T-helper 2 cell treated with Interferon-gamma antibody and Interleukin-4, amounts not matched to agents 5 μg/mL and 100 μg/mL, for 36 hours (primary cell): ENCODE measurements at regions not wholly inside any gene's neighbourhood (a gene's known extent, or its start where the extent isn't known, plus 50 kb on each side); places are given as distances from the start of the nearest gene placed in this dataset.

Experiments
- DNase-seq: peaks from one replicate; pipeline ENCODE4 v3.0.0; 2021; ENCODE audit warnings: low spot score
- H3K27ac Mint-ChIP-seq: one replicate; pipeline ENCODE4 v1.8.0; 2021; ENCODE audit warnings: mild to moderate bottlenecking, mixed read lengths
- H3K27me3 Mint-ChIP-seq: one replicate; pipeline ENCODE4 v1.8.0; 2021; ENCODE audit warnings: low read depth, mixed read lengths
- H3K36me3 Mint-ChIP-seq: one replicate; pipeline ENCODE4 v1.8.0; 2021; ENCODE audit warnings: low read depth, mixed read lengths
- H3K4me1 Mint-ChIP-seq: one replicate; pipeline ENCODE4 v1.8.0; 2021; ENCODE audit warnings: low read depth, mixed read lengths
- H3K4me3 Mint-ChIP-seq: one replicate; pipeline ENCODE4 v1.8.0; 2022; ENCODE audit warnings: mild to moderate bottlenecking, moderate library complexity, mixed read lengths
- H3K9me3 Mint-ChIP-seq: one replicate; pipeline ENCODE4 v1.8.0; 2021; ENCODE audit warnings: mixed read lengths

DNA sequence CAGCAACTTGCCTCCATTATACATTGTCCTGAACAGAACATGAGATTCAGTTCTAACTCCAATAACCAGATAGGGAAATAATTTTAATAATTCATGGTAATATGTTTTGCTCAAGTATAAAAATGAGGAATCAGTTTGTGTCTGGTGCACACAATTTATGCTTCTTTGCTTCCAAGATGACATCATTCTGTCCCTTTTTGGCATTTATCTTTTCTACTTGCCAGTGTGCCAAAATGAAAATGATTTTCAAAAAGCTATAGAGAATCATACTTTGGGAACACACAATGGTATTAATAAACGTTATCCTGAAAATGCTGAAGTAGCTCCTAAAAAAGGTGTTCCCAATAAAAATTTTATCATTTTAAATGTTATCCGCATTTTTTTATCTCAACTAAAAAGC lies 519.0 kb downstream of the CAAP1 start:
- peaks cover 18% of the 10 kb centered on the region for H3K9me3 Mint-ChIP-seq

DNA sequence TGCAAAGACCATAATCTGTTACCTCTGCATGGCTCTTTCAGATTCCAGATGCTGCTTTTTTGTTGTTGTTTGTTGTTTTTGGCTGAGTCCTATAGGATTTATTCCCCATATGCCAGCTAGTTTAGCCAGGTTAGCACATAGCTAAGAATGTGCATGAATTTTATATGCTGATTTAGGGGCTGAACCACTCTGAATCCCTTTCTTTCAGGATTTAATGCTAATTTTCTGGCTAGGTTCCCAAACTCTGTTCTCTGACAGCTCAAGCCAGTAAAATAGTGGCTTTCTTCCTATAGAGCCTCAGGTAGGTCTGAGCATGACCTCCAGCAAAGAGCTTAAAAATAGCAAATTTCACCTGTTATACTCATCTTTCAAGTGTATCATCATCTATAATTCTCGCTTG lies 521.4 kb downstream of the CAAP1 start:
- no peaks in the 10 kb centered on the region for H3K36me3 Mint-ChIP-seq
- H3K27me3 Mint-ChIP-seq, result no peaks in the 10 kb centered on the region
- peaks cover 16% of the 10 kb centered on the region for H3K9me3 Mint-ChIP-seq
- no peaks in the 10 kb centered on the region for H3K4me1 Mint-ChIP-seq
- no peak overlapping the region for H3K27ac Mint-ChIP-seq
- H3K4me3 Mint-ChIP-seq, result no peak overlapping the region
- DNase-seq, result no peak

More for the DNA sequence above, 519.0 kb downstream of the CAAP1 start:
- no peaks in the 10 kb centered on the region for H3K27me3 Mint-ChIP-seq
- no peak overlapping the region for H3K27ac Mint-ChIP-seq
- H3K4me1 Mint-ChIP-seq, result no peaks in the 10 kb centered on the region
- no peak for DNase-seq
- H3K4me3 Mint-ChIP-seq, result no peak overlapping the region
- H3K36me3 Mint-ChIP-seq, result no peaks in the 10 kb centered on the region

DNA sequence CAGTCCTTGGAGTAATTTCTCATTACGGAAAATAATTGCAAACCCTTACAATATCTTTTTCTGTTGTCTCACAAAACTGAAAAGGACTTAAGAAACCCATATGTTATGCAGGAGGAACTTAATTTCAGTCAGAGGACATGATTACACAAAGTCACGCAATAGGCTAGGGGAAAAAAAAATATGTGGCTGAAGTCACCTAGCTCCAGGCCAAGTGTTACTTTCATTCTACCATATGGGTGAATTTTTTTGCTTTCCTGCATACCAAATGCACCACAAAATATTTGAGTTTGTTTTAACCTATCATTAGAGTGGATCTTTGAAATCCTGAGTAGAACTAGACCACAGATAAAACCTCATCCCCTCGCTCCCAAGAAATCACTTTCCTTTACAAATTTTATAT lies 523.5 kb downstream of the CAAP1 start:
- peaks cover 12% of the 10 kb centered on the region for H3K9me3 Mint-ChIP-seq
- no peaks in the 10 kb centered on the region for H3K36me3 Mint-ChIP-seq
- no peaks in the 10 kb centered on the region for H3K27me3 Mint-ChIP-seq
- H3K4me1 Mint-ChIP-seq, result no peaks in the 10 kb centered on the region
- H3K4me3 Mint-ChIP-seq, result no peak overlapping the region
- DNase-seq, result no peak
- H3K27ac Mint-ChIP-seq, result no peak overlapping the region

DNA sequence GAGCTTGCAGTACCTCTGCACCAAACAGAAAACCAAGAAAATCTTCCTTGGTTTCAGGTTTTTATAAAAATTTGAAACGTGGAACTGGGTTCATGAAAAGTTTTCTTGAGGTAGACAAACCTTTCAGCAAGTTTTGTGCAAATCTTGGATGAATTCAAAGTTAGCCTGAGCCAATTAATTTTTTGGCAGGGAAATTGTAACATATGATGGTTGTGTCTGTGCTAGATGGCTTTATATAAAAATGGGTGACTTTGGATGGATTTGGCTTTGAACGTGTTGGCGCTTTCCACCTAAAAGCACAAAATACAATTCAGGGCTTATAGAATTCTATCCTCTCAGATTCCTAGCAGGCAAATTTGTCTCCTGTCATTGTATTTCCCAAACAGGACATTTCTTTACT lies 524.4 kb downstream of the CAAP1 start:
- Mint-ChIP-seq H3K4me3 (no peak overlapping the region), H3K27ac (no peak overlapping the region), H3K9me3 (peaks cover 15% of the 10 kb centered on the region), H3K4me1 (no peaks in the 10 kb centered on the region), H3K27me3 (no peaks in the 10 kb centered on the region), H3K36me3 (no peaks in the 10 kb centered on the region)
- DNase-seq, result no peak

DNA sequence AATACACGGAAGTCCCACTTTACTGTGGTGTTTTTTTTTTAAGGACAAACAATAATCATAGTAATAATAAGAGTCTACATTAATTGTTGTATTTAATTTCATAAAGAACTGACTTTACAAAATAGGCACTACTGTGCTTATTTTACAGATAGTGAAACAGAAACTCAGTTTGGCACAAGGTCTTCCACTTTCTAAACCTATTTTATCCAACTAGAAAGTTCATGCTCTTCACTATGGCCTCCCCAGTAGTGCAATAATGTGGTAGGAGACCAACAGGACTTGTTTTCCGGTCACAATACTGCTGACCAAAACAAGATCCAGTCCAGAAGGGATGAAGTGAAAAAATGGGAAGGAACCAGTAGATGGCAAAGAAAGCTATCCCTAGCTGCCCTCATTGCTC lies 531.6 kb downstream of the CAAP1 start:
- Mint-ChIP-seq H3K27ac (no peak overlapping the region), H3K4me3 (no peak overlapping the region), H3K36me3 (no peaks in the 10 kb centered on the region), H3K27me3 (no peaks in the 10 kb centered on the region), H3K4me1 (no peaks in the 10 kb centered on the region), H3K9me3 (peaks cover 26% of the 10 kb centered on the region)
- DNase-seq, result no peak

DNA sequence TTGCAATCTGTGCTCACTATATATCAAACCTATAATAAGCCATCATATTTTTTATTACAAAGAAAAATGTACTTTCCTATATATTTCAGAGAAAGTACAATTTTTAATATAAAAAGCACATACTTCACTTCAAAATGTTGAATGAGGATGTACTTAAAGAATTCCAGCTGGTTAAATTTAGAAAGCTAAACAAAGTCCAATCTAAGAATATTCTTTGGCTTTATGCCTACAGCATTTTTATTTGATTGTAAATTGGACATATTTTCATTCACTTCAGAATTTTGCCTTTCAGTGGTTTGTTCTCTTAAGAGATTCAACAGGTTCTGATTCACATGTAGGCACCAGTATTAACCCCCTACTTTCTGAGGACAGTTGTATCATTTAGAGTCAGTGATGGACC lies 533.8 kb downstream of the CAAP1 start:
- no peak for DNase-seq
- no peak overlapping the region for H3K4me3 Mint-ChIP-seq
- H3K4me1 Mint-ChIP-seq, result no peaks in the 10 kb centered on the region
- no peaks in the 10 kb centered on the region for H3K27me3 Mint-ChIP-seq
- H3K27ac Mint-ChIP-seq, result no peak overlapping the region
- H3K9me3 Mint-ChIP-seq, result peaks cover 22% of the 10 kb centered on the region
- no peaks in the 10 kb centered on the region for H3K36me3 Mint-ChIP-seq

DNA sequence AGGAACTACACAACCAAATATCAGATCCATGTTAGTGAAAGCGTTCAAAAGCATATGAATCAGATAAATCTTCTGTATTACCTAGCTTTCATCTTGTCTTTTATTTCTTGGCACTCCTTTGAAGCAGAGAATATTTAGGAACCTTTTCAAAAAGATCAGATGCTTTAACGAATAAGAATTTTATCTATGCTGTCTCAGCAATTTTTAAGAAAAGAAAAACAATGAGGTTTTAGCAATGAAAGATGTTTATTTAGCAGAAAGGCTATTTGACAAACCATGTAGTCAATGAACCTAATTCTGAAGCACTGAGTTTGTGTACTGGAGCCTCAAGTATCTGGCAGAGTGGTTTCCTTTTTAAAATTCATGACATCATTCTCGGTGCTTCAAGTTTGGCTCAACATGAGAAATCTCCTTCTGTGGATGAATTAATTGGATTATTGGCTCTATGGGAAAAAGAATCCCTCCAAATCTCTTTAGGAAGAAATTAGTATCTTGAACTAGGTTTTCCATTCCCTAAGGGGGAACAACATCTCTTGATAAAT lies 534.7 kb downstream of the CAAP1 start:
- no peaks in the 10 kb centered on the region for H3K27me3 Mint-ChIP-seq
- H3K4me1 Mint-ChIP-seq, result no peaks in the 10 kb centered on the region
- H3K27ac Mint-ChIP-seq, result no peak overlapping the region
- no peak overlapping the region for H3K4me3 Mint-ChIP-seq
- H3K36me3 Mint-ChIP-seq, result no peaks in the 10 kb centered on the region
- peaks cover 16% of the 10 kb centered on the region for H3K9me3 Mint-ChIP-seq
- no peak for DNase-seq

DNA sequence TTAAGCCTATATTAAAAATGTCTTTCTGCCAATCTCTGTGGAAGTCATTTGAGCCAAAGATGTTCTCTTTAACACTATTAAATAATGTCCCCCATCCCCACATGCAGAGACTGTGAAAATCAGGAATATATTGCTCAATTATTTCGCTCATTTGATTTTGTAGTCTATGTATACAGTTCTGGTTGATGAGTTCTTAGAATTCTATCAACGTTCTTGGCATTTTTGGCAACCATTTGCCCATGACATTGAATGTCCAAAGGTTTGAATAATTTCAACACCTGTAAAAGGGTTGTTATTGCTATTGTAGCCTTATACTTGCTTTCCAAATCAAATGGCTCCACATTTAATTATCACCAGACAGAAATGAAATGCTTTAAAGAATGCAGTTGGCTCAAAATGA lies 536.1 kb downstream of the CAAP1 start:
- Mint-ChIP-seq H3K27me3 (no peaks in the 10 kb centered on the region), H3K27ac (no peak overlapping the region), H3K36me3 (no peaks in the 10 kb centered on the region), H3K4me3 (no peak overlapping the region), H3K9me3 (peaks cover 13% of the 10 kb centered on the region), H3K4me1 (no peaks in the 10 kb centered on the region)
- DNase-seq, result no peak

DNA sequence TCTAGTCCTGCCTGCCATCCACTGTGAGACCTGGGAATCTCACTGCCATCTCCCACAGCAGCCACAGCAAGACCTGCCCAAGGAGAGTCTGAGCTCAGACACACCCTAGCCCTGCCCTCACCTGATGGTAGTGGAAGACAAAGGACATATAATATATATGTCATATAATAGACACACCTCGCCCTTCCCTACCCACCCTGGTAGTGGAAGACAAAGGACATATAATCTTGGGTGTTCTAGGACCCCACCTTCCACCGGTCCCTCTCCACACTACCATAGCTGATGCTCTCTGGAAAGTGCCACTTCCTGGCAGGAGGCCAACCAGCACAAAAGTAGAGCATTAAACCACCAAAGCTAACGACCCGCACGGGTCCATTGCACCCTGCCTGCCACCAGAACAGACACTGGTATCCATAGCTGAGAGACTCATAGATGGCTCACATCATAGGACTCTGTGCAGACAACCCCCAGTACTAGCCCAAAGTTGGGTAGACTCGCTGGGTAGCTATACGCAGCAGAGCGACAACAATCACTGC lies 545.6 kb downstream of the CAAP1 start:
- H3K4me1 Mint-ChIP-seq, result no peaks in the 10 kb centered on the region
- no peaks in the 10 kb centered on the region for H3K27me3 Mint-ChIP-seq
- no peak overlapping the region for H3K27ac Mint-ChIP-seq
- H3K4me3 Mint-ChIP-seq, result no peak overlapping the region
- peaks cover 37% of the 10 kb centered on the region for H3K9me3 Mint-ChIP-seq
- no peaks in the 10 kb centered on the region for H3K36me3 Mint-ChIP-seq
- DNase-seq, result no peak

DNA sequence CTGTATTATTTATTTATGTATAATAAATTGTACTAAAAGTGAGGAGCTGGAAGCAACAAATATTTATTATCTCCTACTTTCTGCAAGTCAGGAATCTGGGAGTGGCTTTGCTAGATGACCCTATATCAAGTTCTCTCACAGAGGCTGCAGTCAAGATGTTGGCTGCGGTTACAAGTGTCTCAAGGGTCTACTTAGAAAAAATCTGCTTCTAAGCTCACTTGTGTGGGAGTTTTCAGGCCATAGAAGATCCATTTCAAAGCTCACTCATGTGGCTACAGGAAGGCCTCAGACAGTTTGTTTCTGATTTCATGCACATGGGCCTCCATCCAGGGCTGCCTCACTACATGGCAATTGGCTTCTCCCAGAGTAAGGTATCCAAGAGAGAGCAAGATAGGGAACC lies 551.1 kb downstream of the CAAP1 start:
- Mint-ChIP-seq H3K36me3 (no peaks in the 10 kb centered on the region), H3K4me1 (no peaks in the 10 kb centered on the region), H3K27ac (no peak overlapping the region), H3K27me3 (no peaks in the 10 kb centered on the region), H3K9me3 (peaks cover 39% of the 10 kb centered on the region), H3K4me3 (no peak overlapping the region)
- DNase-seq, result no peak

DNA sequence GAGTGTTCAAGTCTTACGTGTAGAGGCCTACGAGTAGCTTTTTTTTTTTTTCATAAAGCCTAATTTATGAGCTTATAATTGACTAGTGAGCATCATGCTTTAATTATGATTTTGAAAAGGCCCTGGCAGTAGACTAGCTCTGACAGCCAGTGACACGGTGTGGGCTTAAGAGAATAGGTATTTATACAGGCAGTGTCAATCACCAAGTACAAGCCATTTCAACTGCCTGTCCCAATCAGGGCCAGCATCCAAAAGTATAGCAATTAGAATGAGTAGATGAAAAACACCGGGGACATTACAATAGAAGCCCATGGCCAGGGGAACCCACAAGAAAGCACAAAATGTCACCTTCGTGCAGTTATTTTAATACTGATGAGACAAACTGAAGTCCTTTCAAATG lies 552.8 kb downstream of the CAAP1 start:
- DNase-seq, result no peak
- no peaks in the 10 kb centered on the region for H3K27me3 Mint-ChIP-seq
- peaks cover 27% of the 10 kb centered on the region for H3K9me3 Mint-ChIP-seq
- no peak overlapping the region for H3K27ac Mint-ChIP-seq
- H3K4me3 Mint-ChIP-seq, result no peak overlapping the region
- no peaks in the 10 kb centered on the region for H3K36me3 Mint-ChIP-seq
- no peaks in the 10 kb centered on the region for H3K4me1 Mint-ChIP-seq

DNA sequence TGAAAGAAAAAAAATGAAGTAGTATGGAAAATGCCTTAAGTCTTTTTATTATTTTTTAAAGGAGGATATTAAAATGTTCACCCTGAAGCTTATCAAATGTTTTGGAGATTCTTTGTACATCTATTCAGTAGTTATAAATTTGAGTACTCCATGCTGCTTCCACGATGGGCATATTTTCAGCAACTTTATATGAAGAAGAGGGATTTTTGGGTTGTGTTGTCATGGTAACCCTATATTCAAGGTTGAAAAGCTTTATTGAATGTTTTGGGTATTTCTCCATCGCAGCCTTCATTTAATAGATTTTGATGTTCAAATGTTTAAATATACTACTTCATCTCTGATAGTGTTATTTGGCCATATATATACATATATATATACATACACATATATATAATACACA lies 557.5 kb downstream of the CAAP1 start:
- no peak for DNase-seq
- Mint-ChIP-seq H3K36me3 (no peaks in the 10 kb centered on the region), H3K4me3 (no peak overlapping the region), H3K27ac (no peak overlapping the region), H3K27me3 (no peaks in the 10 kb centered on the region), H3K4me1 (no peaks in the 10 kb centered on the region), H3K9me3 (peaks cover 9% of the 10 kb centered on the region)

DNA sequence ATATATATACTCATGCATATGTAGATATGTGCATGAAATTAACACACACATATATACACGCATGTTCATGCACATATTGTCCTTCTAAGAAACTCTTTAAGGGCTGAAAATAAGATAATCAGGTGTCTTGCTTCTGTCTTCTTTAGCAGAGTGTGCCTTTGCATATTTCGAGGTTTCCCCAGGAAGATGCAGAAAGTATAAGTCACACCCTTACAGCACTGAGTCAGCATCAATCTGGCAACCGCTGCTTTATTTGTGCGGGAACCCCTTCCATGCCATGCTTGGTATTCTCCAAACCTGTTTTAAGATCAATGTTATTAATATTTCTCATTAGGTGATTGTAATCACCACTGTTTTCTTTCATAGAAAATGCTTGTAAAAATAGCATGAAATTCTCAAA lies 557.9 kb downstream of the CAAP1 start:
- H3K27ac Mint-ChIP-seq, result no peak overlapping the region
- DNase-seq, result no peak
- peaks cover 5% of the 10 kb centered on the region for H3K9me3 Mint-ChIP-seq
- H3K4me3 Mint-ChIP-seq, result no peak overlapping the region
- no peaks in the 10 kb centered on the region for H3K4me1 Mint-ChIP-seq
- no peaks in the 10 kb centered on the region for H3K36me3 Mint-ChIP-seq
- H3K27me3 Mint-ChIP-seq, result no peaks in the 10 kb centered on the region

DNA sequence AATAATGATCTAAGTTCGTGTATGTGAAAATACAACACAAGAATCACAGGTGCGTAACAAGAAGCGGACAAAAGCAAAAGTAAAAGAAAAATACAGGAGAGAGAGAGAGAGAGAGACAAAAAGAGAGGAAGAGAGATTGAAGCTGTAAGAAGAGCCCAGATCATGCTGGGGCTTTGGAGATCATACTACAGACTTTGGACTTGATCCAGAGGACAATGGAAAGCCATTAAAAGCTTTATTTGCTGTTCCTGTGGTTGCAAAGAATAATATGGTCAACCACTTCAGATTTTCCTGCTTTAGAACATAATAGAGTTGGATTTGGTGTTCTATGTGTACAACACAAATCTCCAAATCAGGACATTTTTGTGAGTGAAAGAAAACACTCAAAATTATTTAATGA lies 561.4 kb downstream of the CAAP1 start:
- H3K27me3 Mint-ChIP-seq, result no peaks in the 10 kb centered on the region
- DNase-seq, result no peak

DNA sequence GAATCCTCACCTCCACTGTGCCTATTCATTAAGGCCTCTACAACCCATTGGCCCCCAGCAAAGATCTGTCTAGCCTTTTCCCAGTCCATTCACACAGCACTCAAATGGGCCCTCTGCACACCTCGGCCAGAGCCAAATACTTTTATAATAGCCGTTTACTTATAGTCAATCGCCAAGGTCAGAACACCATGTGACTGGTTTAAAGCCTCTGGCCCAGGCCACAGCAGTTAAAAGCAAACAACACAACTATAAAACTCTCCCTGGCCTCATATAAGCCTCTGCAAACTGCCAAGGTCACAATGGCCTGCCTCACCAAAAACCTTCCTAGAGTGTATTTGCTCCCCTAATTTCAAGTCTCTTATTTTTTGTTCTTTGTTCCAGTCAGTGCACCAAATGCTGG lies 562.6 kb downstream of the CAAP1 start:
- no peaks in the 10 kb centered on the region for H3K4me1 Mint-ChIP-seq
- DNase-seq, result no peak
- no peak overlapping the region for H3K27ac Mint-ChIP-seq
- no peaks in the 10 kb centered on the region for H3K36me3 Mint-ChIP-seq
- no peaks in the 10 kb centered on the region for H3K27me3 Mint-ChIP-seq
- H3K9me3 Mint-ChIP-seq, result no peaks in the 10 kb centered on the region
- H3K4me3 Mint-ChIP-seq, result no peak overlapping the region

More for the DNA sequence above, 561.4 kb downstream of the CAAP1 start:
- H3K27ac Mint-ChIP-seq, result no peak overlapping the region
- no peak overlapping the region for H3K4me3 Mint-ChIP-seq
- no peaks in the 10 kb centered on the region for H3K9me3 Mint-ChIP-seq
- no peaks in the 10 kb centered on the region for H3K36me3 Mint-ChIP-seq
- H3K4me1 Mint-ChIP-seq, result no peaks in the 10 kb centered on the region
